Sigmoid colon (tissue), 4 donors: ENCODE measurements at regions not wholly inside any gene's neighbourhood (a gene's known extent, or its start where the extent isn't known, plus 50 kb on each side); places are given as distances from the start of the nearest gene placed in this dataset.

Experiments
- POLR2A ChIP-seq, 2 donors: fragments of 450-650 bp; IDR thresholded peaks; one replicate each; pipeline ENCODE4 v1.6.1; 2016; ENCODE audit warnings: antibody characterized with exemption in 2 of 2, mild to moderate bottlenecking in 2 of 2, moderate library complexity in 2 of 2
- POLR2AphosphoS5 ChIP-seq, 4 donors: sonication (generic); formaldehyde crosslinking; IDR thresholded peaks; one replicate each; pipeline ENCODE4 v1.6.1; 2017; ENCODE audit warnings: antibody characterized with exemption in 4 of 4
- TF ChIP-seq, protein P1 (sequence below), 4 experiments: fragments of 450-650 bp in 3 of 4; fragments of 200-600 bp in 1 of 4; IDR thresholded peaks; one replicate each; pipeline ENCODE4 v1.5.1; 2016 to 2019; ENCODE audit warnings: antibody characterized with exemption in 4 of 4, mild to moderate bottlenecking in 3 of 4, moderate library complexity in 2 of 4

DNA sequence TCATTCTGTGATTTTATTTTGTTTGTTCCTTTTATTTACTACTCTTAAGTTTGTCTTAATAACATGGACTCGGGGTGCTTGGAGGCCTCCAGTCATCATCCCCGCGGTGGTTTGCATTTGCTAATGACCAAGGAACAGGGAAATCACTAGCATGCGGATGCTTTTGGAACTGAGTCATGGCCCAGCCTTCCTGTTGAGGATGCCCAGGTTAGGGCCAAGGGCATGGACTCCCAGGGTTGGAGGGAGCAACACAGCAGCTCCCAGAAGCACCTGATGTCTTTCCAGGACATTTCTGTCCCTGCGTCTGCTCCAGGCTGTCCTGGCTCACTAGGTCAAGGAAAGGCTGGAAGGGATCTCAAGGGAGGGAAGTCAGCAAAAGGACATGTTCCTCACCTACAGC lies 423.7 kb upstream of the TSHZ3 start:
- TF ChIP-seq, protein P1, sequence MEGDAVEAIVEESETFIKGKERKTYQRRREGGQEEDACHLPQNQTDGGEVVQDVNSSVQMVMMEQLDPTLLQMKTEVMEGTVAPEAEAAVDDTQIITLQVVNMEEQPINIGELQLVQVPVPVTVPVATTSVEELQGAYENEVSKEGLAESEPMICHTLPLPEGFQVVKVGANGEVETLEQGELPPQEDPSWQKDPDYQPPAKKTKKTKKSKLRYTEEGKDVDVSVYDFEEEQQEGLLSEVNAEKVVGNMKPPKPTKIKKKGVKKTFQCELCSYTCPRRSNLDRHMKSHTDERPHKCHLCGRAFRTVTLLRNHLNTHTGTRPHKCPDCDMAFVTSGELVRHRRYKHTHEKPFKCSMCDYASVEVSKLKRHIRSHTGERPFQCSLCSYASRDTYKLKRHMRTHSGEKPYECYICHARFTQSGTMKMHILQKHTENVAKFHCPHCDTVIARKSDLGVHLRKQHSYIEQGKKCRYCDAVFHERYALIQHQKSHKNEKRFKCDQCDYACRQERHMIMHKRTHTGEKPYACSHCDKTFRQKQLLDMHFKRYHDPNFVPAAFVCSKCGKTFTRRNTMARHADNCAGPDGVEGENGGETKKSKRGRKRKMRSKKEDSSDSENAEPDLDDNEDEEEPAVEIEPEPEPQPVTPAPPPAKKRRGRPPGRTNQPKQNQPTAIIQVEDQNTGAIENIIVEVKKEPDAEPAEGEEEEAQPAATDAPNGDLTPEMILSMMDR (IDR thresholded peaks at IDR 0.05) = no peak
- no peak for TF ChIP-seq POLR2AphosphoS5 (IDR thresholded peaks at IDR 0.05)
- TF ChIP-seq POLR2A (IDR thresholded peaks at IDR 0.05) = no peak
